ENCODE measurements at regions not wholly inside any gene's neighbourhood (a gene's known extent, or its start where the extent isn't known, plus 50 kb on each side); places are given as distances from the start of the nearest gene placed in this dataset.

- H3K4me1 ChIP-seq (ENCODE audit: control insufficient read depth, insufficient read depth, low read length), result no peaks in the 10 kb centered on the region
- CTCF ChIA-PET, result no interaction called here
- DNase-seq (no peak), ATAC-seq (ENCODE audit: low read depth) (no peak)
- POLR2A ChIA-PET (ENCODE audit: unreplicated experiment), result no interaction called here
- no peaks in the 10 kb centered on the region for H3K36me3 ChIP-seq (ENCODE audit: control insufficient read depth, insufficient read depth, low read length)
- H3K56ac ChIP-seq (ENCODE audit: extremely low read depth, insufficient read depth, low read length), result no peak overlapping the region
- H4K91ac ChIP-seq (ENCODE audit: insufficient read depth, low read depth, low read length), result no peak overlapping the region
- H2BK120ac ChIP-seq (ENCODE audit: low read depth, low read length), result no peak overlapping the region
- in situ Hi-C loops (cut with MboI; ENCODE audit: low sequenced_read_pairs) (no loop called here), dilution Hi-C loops (cut with HindIII; ENCODE audit: low sequenced_read_pairs, unreplicated experiment) (no loop called here), intact Hi-C loops (cut with micrococcal nuclease) (no loop called here)
- no peaks in the 10 kb centered on the region for H3K9me1 ChIP-seq (ENCODE audit: insufficient read depth, low read length)
- no peak overlapping the region for H3K14ac ChIP-seq (replicated peaks; ENCODE audit: low read depth, low read length)
- no peak overlapping the region for H3K4me3 ChIP-seq (ENCODE audit: insufficient read depth, low read depth, low read length)
- H2AFZ ChIP-seq (replicated peaks; ENCODE audit: low read length, poor library complexity), result no peak overlapping the region
- no peaks in the 10 kb centered on the region for H3K27me3 ChIP-seq (ENCODE audit: control insufficient read depth, insufficient read depth, low read length)
- BruUV-seq (replicated peaks), result no TSS peak
- no peak overlapping the region for H3K27ac ChIP-seq (ENCODE audit: insufficient read depth, low read length)
- no peak overlapping the region for H2AK9ac ChIP-seq (replicated peaks; ENCODE audit: low read depth, low read length, poor library complexity)
- no peaks in the 10 kb centered on the region for H3K79me1 ChIP-seq (ENCODE audit: low read depth in 1 of 2, low read length in 2 of 2)
- no peak overlapping the region for H3K18ac ChIP-seq (ENCODE audit: low read depth, low read length)
- H2BK15ac ChIP-seq (ENCODE audit: low read depth, low read length), result no peak overlapping the region
- H2BK5ac ChIP-seq (ENCODE audit: low read depth, low read length, poor library complexity, severe bottlenecking), result no peak overlapping the region
- no peak overlapping the region for H3K23ac ChIP-seq (ENCODE audit: low read depth, low read length)
- 49% methylated on average over 4 of the region's 11 CpGs; no CpG with 5 or more reads in 1 of the 2 experiments for WGBS, 2 experiments (ENCODE audit: extremely low coverage in 2 of 2, insufficient read length in 1 of 2)
- no peak overlapping the region for H4K5ac ChIP-seq (ENCODE audit: low read depth, low read length)
- no peak overlapping the region for H4K8ac ChIP-seq (ENCODE audit: low read depth in 2 of 2, low read length in 2 of 2)
- H2AK5ac ChIP-seq (ENCODE audit: low read depth, low read length), result no peak overlapping the region
- no peak overlapping the region for H3K4me2 ChIP-seq (ENCODE audit: low read depth, low read length)
- H4K20me1 ChIP-seq (ENCODE audit: insufficient read depth, low read length), result no peaks in the 10 kb centered on the region
- H3K4ac ChIP-seq (ENCODE audit: low read depth, low read length), result no peak overlapping the region
- no peak overlapping the region for H3K9ac ChIP-seq (ENCODE audit: low read depth, low read length)
- H3K9me3 ChIP-seq (ENCODE audit: control insufficient read depth, insufficient read depth, low read length), result peaks cover 38% of the 10 kb centered on the region
- no peak overlapping the region for H2BK20ac ChIP-seq (ENCODE audit: low read depth, low read length)
- TF ChIP-seq CHD1 (IDR thresholded peaks at IDR 0.05; ENCODE audit: low read depth, low read length), result no peak
- no peak for TF ChIP-seq SMC3 (IDR thresholded peaks at IDR 0.05; ENCODE audit: low read depth, low read length)
- TF ChIP-seq RCOR1 (IDR thresholded peaks at IDR 0.05; ENCODE audit: insufficient replicate concordance, low read length), result no peak
- no peak for TF ChIP-seq BHLHE40 (IDR thresholded peaks at IDR 0.05; ENCODE audit: low read depth, low read length)
- no peak for TF ChIP-seq MAFK (IDR thresholded peaks at IDR 0.05; ENCODE audit: low read depth, low read length)
- TF ChIP-seq, protein P1, sequence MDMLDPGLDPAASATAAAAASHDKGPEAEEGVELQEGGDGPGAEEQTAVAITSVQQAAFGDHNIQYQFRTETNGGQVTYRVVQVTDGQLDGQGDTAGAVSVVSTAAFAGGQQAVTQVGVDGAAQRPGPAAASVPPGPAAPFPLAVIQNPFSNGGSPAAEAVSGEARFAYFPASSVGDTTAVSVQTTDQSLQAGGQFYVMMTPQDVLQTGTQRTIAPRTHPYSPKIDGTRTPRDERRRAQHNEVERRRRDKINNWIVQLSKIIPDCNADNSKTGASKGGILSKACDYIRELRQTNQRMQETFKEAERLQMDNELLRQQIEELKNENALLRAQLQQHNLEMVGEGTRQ (IDR thresholded peaks at IDR 0.05; ENCODE audit: low read depth, low read length), result no peak
These were observed 891.6 kb downstream of the VRK1 start for GRCh38 chr14:97688631-97689336.

Measured in IMR-90 (cell line).